Left hindlimb (tissue), 1 donor: ENCODE measurements at regions not wholly inside any gene's neighbourhood (a gene's known extent, or its start where the extent isn't known, plus 50 kb on each side); places are given as distances from the start of the nearest gene placed in this dataset.
"Not testable (repeated sequence)": the region's sequence is repeated elsewhere in the genome, so short reads cannot be mapped to it uniquely, and the experiment has no call there.

Source experiments
- DNase-seq: peaks from one replicate; pipeline ENCODE4 v3.0.0-alpha.2; 2018

GRCh38 chr5:85868070-85868469, 749.7 kb upstream of the COX7C start:
- no peak for DNase-seq

GRCh38 chr5:85893996-85894395, 723.7 kb upstream of the COX7C start:
- no peak for DNase-seq

- DNase-seq = no peak
Observed at GRCh38 chr5:85896514-85896913, 721.2 kb upstream of the COX7C start.

GRCh38 chr5:85906460-85906859, 711.3 kb upstream of the COX7C start:
- DNase-seq = no peak

GRCh38 chr5:85910335-85910734, 707.4 kb upstream of the COX7C start:
- DNase-seq = no peak

GRCh38 chr5:85920984-85921383, 696.8 kb upstream of the COX7C start:
- no peak for DNase-seq

GRCh38 chr5:85921590-85921989, 696.2 kb upstream of the COX7C start:
- DNase-seq = no peak

GRCh38 chr5:85927632-85928031, 690.1 kb upstream of the COX7C start:
- DNase-seq = no peak

GRCh38 chr5:85929713-85930112, 688.0 kb upstream of the COX7C start:
- DNase-seq = no peak

- no peak for DNase-seq
Observed at GRCh38 chr5:85931220-85931619, 686.5 kb upstream of the COX7C start.

- no peak for DNase-seq
Observed at GRCh38 chr5:85938201-85938600, 679.5 kb upstream of the COX7C start.

GRCh38 chr5:85951707-85952210, 666.0 kb upstream of the COX7C start:
- DNase-seq = no peak

- no peak for DNase-seq
Observed at GRCh38 chr5:85952680-85953079, 665.1 kb upstream of the COX7C start.

- no peak for DNase-seq
Observed at GRCh38 chr5:85967681-85968080, 650.1 kb upstream of the COX7C start.

- DNase-seq = no peak
Observed at GRCh38 chr5:85972539-85972938, 645.2 kb upstream of the COX7C start.

- no peak for DNase-seq
Observed at GRCh38 chr5:85985167-85985566, 632.6 kb upstream of the COX7C start.

- DNase-seq = no peak
Observed at GRCh38 chr5:85990998-85991397, 626.7 kb upstream of the COX7C start.

- DNase-seq = not testable (repeated sequence)
Observed at GRCh38 chr5:85994653-85995052, 623.1 kb upstream of the COX7C start.

GRCh38 chr5:85998656-85999055, 619.1 kb upstream of the COX7C start:
- DNase-seq = no peak

GRCh38 chr5:86008293-86008692, 609.4 kb upstream of the COX7C start:
- no peak for DNase-seq

GRCh38 chr5:86008704-86009103, 609.0 kb upstream of the COX7C start:
- no peak for DNase-seq

- no peak for DNase-seq
Observed at GRCh38 chr5:86011937-86012336, 605.8 kb upstream of the COX7C start.

GRCh38 chr5:86029308-86029707, 588.4 kb upstream of the COX7C start:
- no peak for DNase-seq

- DNase-seq = no peak
Observed at GRCh38 chr5:86030753-86031152, 587.0 kb upstream of the COX7C start.

- DNase-seq = no peak
Observed at GRCh38 chr5:86038566-86038965, 579.2 kb upstream of the COX7C start.

GRCh38 chr5:86039351-86039750, 578.4 kb upstream of the COX7C start:
- no peak for DNase-seq
